HG02623 (cell line): ENCODE measurements at regions not wholly inside any gene's neighbourhood (a gene's known extent, or its start where the extent isn't known, plus 50 kb on each side); places are given as distances from the start of the nearest gene placed in this dataset.

Experiments
- ATAC-seq: cut with Tn5 transposase; IDR thresholded peaks from one replicate; pipeline ENCODE4 v1.9.1; 2021; ENCODE audit warnings: moderate library complexity; ENCODE audit not compliant: unreplicated experiment

DNA sequence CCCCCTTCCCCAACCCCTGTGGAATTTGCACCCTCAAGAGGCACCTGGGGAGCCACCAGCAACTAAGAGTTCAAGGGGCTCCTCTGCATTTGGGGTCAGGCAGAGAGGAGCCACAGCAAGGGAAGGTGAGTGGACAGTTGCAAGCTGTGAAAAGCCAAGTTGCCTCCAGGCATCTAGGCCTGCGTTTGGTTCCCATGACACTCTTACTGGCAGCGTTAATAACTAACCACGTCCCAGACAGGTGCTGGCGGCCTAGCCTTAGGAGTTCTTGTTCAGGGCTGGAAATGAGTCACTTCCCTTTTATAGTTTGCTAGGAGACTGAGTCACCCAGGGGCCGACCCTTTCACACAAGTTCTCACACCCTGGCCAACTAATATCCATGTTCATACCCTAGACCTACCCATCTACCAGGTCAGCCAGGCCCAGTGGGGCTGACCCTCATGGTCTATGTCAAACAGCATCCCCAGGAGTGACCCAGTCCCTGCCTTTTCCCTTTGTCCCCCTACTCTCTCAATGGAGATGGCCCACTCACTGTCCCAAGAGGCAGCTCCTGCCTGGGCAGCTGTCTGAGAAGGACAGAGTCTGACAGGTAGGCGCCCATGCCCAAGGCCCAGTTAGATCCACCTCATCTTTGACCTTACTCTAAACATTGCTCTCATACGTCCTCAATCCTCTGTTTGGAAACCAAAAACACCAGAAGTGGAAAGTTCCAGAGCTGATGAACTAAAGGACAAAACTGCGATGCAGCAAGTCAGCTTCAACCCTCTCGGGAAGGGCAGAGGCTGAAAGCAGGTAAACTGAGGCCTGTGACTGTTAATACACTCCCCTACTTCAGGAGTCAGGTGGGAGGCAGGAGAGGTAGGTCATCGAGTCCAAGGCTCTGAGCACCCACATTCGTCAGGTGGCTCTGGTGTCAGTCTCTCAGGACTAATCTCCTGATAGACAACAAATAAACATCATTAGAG, 300.6 kb downstream of the SOX9 start:
- peak; percentile 40 for ATAC-seq

DNA sequence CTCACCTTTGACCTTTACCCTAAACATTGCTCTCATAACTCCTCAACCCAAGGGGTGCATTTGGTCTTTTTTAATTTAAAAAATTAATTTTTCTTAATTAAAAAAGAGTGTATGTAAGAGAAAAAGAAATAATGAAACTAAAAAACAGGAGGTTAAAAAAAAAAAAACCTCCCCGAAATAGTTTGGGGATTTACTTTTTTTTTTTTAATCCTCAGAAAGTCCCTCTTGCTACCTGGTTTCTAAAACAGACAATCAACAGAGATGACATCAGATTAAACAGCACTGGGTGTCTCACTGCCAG, 301.3 kb downstream of the SOX9 start:
- ATAC-seq, result no peak

DNA sequence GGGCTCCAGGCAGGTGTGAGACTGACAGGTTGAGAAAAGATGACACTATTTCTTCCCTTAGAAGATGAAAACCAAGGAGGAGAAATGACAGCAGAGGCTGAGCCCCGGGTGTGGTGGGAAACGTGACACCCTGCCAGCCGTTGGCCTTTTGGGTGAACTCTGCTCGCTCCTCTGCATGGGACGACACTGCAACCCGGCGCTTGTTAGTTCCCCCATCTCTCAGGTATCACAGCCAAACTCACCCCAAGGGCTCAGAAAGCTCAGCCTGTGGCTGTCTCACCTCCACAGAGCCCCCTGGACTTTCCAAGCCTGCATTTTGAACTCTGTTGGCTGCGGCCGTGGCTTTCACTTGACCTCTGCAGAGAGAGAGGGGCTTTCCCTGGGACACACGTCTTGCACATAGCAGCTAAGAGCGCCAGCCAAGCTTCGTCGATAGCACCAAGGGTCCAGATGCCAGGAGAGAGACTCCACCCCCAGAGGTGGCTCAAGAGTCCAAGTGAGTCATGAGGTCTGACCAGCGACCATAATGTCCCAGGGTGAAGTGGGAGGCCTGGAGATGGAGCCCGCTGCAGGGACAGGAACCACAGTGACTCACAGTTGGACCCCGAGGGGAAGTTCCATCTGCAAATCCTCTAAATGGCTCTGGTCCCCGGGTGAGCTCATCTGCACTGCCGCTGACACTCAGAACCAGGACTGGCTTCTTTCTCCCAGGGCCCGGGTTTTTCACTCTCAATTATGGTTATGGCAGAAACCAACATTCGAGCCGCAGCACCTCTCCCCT, 301.9 kb downstream of the SOX9 start:
- ATAC-seq, result peak; percentile 34

DNA sequence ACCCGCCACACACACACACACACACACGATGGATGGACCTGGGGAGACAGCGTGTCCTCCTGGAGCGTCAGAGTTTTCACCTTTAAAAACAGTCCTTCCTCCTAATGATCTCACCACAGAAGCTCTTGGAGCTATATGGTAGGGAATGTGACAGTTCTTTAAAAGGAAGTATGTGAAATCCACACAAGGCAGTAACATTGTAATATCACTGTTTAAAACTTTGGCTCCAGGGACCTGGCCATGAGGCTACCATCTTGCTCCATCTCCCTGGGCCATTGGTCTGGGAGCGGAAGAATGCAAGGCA, 302.4 kb downstream of the SOX9 start:
- ATAC-seq, result no peak

DNA sequence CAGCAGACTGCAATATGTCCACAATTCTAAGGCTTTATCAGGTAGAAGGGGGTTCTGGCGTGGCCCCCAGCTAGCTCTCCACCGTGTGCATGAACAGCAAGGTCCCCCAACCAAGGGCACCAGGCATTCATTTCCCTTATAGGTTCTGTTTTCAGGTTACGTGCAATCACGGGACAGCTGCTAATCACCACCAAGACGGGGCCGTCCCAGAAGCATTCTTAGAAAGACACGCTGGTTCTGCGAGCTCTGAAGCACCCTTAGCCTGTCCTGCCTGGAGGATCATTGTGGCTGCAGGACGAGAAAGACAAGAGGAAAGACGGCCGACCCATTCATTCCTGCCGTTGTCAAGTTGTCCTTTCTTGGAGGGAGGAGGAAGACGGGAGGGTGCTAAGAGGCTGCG, 302.9 kb downstream of the SOX9 start:
- ATAC-seq, result no peak

DNA sequence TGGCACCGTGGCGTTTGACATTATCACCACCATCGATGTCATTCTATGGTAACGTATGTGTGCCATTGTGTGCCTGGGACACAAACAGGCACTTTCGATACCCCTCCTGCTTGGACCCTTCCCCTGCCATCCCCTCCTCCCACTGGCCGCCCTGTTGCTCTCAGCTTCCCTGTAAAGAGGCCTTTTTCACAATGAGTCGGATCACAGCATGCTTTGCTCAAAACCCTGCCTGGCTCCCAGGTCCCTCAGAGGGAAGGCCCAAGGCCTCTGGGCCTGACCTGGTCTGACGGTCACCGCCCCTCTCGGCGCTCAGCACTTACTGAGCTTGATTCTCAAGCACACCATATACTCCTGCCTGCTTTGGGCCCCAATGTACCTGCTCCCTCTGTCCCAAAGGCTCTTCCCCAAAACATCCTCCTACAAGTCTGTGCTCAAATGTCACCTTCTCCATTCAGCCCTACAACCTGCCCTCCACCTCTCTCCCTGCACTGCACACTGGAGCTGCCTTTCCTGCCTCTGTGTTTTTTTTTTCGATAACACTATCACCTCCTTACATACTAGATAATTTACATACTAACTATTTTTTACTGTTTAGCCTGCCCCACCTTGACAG, 303.8 kb downstream of the SOX9 start:
- no peak for ATAC-seq

DNA sequence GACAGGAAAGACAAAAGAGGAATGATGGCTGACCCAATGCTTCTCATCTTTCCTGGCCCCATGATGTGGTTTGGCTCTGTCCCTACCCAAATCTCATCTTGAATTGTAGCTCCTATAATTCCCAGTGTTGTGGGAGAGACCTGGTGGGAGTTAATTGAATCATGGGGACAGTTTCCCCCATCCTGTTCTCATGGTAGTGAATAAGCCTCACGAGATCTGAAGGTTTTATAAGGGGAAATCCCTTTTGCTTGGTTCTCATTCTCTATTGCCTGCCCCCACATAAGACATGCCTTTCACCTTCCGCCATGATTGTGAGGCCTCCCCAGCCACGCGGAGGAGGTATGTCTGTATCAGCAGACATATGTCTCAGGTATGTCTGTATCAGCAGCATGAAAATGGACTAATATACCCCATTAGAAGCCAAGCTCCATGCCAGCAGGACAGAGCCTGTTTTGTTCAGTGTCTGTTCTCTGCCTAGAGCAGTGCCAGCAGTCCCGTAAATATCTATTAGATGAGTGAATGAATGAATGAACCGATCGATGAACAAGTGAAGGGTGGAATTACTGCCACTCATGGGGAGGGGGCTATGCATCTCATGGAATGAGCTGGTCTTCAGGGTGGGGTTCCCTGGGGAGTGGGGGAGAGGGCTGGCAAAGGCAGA, 304.4 kb downstream of the SOX9 start:
- no peak for ATAC-seq

DNA sequence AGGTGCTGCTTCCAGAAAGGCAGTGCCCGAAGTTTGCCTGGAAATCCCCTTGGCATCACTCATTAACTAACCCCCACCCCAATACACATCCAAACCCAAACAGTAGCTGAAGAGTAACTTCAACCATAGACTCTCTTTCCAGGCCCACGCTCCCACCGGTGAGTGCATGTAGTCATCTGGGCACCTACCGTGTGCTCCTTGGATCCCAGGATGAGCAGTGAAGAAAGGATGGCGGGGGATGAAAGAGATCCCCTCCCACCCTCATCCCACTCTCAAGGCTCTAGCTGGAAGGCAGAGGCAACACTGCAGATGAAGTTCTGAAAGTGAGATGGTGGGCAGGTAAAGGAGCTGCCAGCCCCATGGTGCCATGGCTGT, 305.0 kb downstream of the SOX9 start:
- ATAC-seq, result no peak

DNA sequence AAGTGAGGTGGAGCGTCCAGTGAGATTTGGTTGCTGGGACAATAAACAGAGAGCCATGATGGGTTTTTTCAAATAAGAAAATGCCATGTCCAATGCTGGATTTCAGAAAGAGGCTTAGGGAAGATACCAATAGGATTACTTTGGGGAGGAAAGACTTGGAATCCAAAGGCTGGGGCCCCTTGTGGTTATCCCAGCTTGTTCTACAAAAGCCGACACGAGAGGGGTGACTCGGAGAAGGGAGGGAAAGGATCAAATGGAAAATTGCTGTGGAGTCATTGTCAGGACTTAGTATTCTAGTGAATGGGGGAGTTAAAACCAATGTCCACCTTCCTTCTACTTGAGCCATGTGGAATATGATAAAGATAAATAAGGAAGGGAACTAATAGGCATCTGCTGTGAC, 305.5 kb downstream of the SOX9 start:
- no peak for ATAC-seq

DNA sequence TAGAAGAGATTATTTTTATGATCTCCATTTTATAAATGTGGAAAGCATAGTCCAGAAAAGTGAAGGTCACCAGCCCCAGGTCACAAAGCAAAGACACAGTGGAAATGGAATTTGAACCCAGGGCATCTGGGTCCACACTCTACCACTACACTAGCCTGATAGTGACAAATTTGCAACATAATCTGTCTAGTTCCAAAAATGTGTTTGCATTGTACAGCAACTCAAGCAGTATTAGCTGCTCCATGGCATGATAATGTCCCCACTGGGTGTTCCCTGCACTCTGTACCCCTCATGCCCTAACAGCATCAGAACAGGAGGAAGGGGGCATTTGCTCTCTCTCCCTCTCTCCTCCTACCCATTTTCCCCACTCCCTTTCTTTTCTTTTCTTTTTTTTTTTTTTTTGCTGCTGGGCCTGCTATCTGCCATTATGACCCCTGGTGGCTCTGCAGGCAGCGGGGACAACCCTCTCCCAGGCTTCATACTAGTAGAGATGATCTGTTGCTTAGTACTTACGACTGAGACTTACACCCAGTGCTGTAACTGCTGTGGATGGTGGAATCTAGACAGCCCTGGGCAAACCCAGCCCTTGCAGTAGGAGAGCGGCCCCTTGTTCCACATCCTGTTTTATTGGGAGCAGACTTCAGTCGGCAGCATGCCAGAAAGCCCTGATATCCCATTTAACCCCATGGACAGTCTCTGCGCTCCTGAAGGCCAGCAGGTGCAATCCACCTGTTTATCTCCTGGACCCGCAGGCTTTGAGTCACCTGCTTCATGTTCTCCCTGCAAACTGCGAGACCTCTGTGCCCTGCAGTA, 306.3 kb downstream of the SOX9 start:
- ATAC-seq, result no peak

DNA sequence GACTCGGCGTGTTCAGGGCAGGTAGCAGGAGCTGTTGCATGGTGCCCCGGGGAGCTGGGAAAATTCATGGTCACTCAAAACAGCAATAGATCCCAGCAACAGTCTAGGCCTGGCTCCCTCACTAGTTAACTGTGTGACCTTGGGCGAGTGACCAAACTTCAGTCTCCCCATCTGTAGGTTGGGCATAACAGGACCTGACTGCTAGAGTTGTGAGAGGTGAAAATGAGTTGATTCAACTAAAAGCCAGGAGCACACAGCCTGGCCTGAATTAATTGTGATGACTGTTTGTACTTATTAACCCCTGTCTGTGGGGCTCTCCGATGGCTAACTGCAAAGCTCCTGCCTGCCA, 306.9 kb downstream of the SOX9 start:
- ATAC-seq, result no peak

DNA sequence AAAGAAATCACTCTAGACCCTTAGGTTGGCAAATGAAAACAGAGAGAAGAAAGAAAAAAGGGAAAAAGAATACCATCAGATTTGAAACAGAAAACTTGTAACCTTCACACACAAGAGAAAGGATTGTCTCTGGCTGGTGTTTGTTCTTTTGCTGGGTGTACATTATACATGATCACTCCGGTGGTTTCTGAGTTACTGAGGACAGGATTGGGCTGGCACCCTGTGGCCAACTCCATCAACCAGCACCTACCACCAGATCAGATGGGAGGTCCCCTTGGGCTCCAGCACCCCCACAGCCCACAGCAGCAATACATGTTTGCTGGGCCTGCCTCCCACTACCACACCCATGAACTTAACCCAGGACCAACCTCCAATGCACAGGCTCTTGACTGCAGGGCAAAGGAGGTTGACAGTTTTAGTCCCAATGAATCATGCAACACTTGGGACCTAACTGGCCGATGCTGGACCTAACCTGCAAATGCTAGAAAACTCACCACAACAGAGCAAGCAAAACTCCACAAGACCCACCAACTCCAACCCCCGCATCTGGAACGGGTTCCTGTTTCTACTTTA, 308.3 kb downstream of the SOX9 start:
- no peak for ATAC-seq

DNA sequence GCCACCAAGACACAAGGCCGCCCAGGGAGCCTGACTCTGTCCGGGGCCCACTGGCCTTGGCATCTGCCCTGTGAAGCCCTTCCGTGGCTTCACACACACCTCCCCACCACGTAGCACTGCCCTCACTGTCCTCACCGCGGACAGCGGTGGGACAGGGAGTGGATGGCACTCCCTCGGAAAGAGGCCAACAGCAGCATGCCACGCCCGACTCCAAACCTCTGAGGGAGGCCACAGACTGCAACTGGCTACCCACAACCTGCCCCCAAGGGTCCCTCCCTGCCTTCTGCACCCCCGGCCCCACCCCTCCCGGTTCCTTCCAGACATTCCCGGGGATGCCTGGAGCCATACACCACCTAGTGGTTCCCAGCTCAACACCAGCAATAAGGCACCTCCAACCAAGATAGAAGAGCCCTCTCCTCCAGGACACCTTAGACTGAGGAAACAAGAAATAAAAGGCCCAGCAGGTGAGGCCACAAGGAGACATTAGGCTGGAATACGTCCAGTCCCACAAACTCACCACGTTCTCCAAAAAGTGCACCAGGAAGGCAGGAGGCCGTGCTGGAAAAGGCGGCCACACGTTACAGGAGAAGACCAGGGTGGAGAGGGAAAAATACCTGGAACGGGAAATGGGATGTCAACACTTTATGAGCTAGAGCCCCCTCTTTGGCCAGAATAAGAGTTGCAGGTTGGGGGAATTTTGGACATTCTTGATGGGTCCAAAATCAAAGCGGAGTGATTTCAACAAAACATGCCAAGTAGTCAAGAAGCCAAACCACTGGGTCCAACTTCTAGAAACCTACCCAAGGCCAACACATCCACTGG, 310.0 kb downstream of the SOX9 start:
- no peak for ATAC-seq

DNA sequence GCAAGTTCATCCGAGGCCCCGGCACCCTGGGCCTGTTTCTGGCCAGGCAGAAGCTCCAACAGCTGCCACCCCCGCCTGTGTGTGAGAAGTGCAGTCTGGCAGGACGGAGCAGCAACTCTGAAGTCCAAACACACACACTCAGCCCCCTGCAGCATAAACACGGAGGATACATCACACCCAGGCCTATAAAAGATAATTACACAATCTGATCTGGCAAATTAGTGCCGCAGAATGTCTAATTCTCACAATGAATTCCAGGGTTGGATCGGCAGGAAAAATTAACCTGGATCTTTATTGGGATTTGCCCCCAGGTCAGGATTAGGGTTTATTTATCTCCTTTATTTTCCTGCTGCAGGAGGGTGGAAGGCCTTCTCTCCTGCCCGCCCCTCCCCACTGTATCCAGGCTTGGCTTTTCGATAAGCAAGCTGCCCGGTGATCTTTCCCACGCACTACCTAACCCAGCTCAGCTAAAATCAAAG, 311.4 kb downstream of the SOX9 start:
- no peak for ATAC-seq

DNA sequence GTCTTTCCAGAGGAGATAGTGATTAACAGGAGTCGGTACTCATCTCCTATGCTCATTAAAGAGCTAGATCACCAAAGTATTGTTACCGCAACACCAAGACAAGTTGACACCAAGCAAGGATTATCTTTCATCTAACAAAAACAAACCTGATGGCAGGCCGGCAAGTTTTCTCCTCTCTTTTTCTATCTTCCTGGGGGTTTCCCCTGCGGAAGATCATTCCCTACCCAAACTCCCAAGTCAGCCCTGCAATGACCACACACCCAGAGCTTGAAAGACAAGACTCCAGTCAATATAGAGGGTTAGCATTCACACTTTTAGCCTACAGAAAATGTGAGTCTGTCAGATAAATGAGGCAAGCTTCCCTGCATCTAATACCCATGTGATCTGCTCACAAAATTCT, 312.1 kb downstream of the SOX9 start:
- ATAC-seq, result no peak

DNA sequence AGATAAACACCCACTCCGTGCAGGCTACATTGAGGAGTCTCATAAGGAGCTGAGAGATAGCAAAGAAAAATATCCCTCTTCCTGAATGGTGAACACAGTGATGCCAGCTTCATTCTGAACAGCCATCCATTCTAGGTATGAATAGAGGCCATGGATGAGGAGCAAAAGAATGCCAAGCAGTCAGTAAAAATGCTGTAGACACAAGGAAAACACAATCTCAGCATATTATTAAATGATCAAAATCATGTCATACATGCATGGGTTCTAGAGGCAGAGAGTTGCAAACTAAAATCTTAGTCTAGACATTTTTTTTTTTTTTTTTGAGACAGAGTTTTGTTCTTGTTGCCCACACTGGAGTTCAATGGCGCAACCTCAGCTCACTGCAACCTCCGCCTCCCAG, 313.0 kb downstream of the SOX9 start:
- ATAC-seq, result no peak

DNA sequence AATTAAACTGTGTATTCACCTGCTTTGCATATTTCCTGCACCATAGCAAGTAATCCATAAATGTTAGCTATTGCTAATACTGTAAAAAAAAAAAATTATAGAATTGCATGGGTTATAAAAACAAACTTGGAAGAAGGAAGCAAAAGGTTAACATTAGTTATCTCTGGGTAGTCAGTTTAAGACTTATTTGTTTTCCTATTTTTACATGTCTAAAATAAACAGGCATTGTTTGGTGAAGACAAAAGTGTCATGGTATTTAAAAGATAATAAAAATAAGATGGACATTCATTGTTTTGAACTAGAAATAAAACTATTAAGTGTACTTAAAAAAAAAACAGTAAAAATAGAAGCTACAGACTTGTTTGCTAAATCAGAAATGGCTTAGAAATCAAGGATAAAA, 313.8 kb downstream of the SOX9 start:
- ATAC-seq, result no peak

DNA sequence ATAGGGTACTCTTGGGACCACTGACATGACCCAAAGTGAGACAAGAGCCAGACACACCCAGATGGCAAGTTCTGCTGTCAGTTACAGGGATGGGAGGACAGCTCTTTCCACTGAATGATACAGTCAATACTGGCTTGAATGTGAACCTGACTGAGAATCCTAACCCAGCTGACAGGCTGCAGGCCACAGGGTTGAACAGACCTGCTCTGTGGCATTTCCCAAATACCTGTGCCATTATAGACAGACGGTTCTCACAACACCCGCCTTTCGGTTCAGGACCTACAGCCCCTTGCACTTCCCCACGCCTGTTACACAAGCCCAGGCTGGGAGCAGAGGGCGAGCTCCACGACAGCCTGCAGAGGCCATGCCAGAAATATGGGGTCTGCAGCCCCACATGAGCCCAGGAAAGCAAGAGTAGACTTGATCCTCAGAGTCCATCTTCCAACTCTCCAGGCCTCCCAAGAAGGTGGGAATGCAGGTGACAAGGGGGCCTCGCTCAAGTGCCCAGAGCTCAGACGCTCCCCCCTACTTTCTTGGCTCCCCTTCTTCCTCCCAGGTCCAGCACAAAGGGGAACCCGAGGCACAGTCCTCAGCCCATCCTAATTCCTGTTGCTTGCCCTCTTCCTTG, 314.3 kb downstream of the SOX9 start:
- no peak for ATAC-seq

DNA sequence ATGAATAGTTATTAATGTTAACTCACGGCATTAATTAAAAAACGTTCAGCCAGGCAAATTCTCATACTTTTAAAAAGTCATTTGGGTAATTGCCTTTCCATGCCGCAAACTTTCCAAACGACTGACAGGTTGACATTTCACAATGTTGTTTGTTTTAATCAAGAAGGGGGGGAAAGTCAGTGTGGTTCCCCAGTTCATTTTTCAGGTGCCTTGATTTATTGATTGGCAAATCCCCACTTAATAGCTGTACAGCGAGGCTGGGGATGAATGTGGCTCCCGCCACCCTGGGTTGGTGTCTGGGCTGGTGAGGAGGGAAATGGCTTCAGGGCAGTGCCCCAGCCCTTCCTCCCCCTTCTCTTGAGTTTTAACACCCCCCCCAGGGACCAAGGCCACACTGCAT, 318.0 kb downstream of the SOX9 start:
- no peak for ATAC-seq
